ENCODE measurements at regions not wholly inside any gene's neighbourhood (a gene's known extent, or its start where the extent isn't known, plus 50 kb on each side); places are given as distances from the start of the nearest gene placed in this dataset.

GRCh38 chr2:80737047-80737446 is 432.5 kb upstream of the LRRTM1 start:
- TF ChIP-seq, protein P1, sequence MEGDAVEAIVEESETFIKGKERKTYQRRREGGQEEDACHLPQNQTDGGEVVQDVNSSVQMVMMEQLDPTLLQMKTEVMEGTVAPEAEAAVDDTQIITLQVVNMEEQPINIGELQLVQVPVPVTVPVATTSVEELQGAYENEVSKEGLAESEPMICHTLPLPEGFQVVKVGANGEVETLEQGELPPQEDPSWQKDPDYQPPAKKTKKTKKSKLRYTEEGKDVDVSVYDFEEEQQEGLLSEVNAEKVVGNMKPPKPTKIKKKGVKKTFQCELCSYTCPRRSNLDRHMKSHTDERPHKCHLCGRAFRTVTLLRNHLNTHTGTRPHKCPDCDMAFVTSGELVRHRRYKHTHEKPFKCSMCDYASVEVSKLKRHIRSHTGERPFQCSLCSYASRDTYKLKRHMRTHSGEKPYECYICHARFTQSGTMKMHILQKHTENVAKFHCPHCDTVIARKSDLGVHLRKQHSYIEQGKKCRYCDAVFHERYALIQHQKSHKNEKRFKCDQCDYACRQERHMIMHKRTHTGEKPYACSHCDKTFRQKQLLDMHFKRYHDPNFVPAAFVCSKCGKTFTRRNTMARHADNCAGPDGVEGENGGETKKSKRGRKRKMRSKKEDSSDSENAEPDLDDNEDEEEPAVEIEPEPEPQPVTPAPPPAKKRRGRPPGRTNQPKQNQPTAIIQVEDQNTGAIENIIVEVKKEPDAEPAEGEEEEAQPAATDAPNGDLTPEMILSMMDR (IDR thresholded peaks at IDR 0.05; ENCODE audit: borderline replicate concordance, extremely low read depth, low read length, poor library complexity, severe bottlenecking) = no peak
- TF ChIP-seq EZH2 (IDR thresholded peaks at IDR 0.05; ENCODE audit: borderline replicate concordance, low read depth, low read length, severe bottlenecking) = no peak
